A549 (cell line): ENCODE measurements at regions not wholly inside any gene's neighbourhood (a gene's known extent, or its start where the extent isn't known, plus 50 kb on each side); places are given as distances from the start of the nearest gene placed in this dataset.
A peak's percentile ranks its signal among the peaks of the same experiment; 100 is the strongest.

Experiments
- ATAC-seq, 2 experiments: fragments of 200-7000 bp in 1 of 2; fragments of >200 bp in 1 of 2; cut with Nextera tagmentation in 1 of 2; cut with Tn5 transposase in 1 of 2; 3 replicates each; pipeline versions ENCODE4 v1.8.0 to v1.9.1; 2018 to 2020; ENCODE audit warnings: mild to moderate bottlenecking in 1 of 2, moderate library complexity in 1 of 2
- CTCF ChIA-PET: fragments of 300-600 bp; sonication (Branson Sonifier 250); formaldehyde crosslinking; extraction: SDS; loops from one replicate; lab custom pipeline; 2021; ENCODE audit warnings: antibody characterized with exemption, inconsistent platforms; lab: Yijun Ruan, JAX
- POLR2A ChIA-PET: fragments of 350-600 bp; formaldehyde crosslinking; extraction: SDS; loops from one replicate; lab custom pipeline; 2021; ENCODE audit warnings: antibody characterized with exemption, inconsistent platforms; lab: Yijun Ruan, JAX
- DNase-seq, 2 experiments: peaks; one replicate each; pipeline versions ENCODE4 v3.0.0 to v3.0.0-alpha.2; 2011 to 2016; ENCODE audit warnings: low read depth in 1 of 2, low spot score in 1 of 2
- FAIRE-seq: peaks from 2 replicates; lab custom pipeline; 2011; peaks lifted over from hg19 to GRCh38; lab: Jason Lieb, UNC
- H3K27ac ChIP-seq, 2 experiments: fragments of >200 bp; sonication (Bioruptor Twin); formaldehyde crosslinking; 3 replicates each; pipeline ENCODE4 v1.5.1; 2016 to 2017
- H3K4me1 ChIP-seq: fragments of >200 bp; sonication (Bioruptor Twin); formaldehyde crosslinking; 3 replicates; pipeline ENCODE4 v1.6.1; 2016
- H3K4me2 ChIP-seq: fragments of >200 bp; sonication (Bioruptor Twin); formaldehyde crosslinking; 3 replicates; pipeline ENCODE4 v1.6.1; 2016
- H3K4me3 ChIP-seq: fragments of >200 bp; sonication (Bioruptor Twin); formaldehyde crosslinking; 3 replicates; pipeline ENCODE4 v1.5.1; 2016
- H3K9me3 ChIP-seq: fragments of >200 bp; sonication (Bioruptor Twin); formaldehyde crosslinking; 3 replicates; pipeline ENCODE4 v1.6.1; 2016
- CBX8 ChIP-seq: fragments of 200-600 bp; sonication (generic); IDR thresholded peaks from 2 replicates; pipeline ENCODE4 v1.6.1; 2016
- CEBPB ChIP-seq, 2 experiments: fragments of >200 bp in 1 of 2; sonication (Bioruptor Twin) in 1 of 2; formaldehyde crosslinking in 1 of 2; IDR thresholded peaks; 2 replicates each; pipeline ENCODE4 v1.6.1; 2012 to 2016
- CHD4 ChIP-seq: fragments of 200-600 bp; sonication (generic); IDR thresholded peaks from 2 replicates; pipeline ENCODE4 v1.6.1; 2016; ENCODE audit warnings: antibody characterized with exemption, mild to moderate bottlenecking, borderline replicate concordance
- EP300 ChIP-seq, 2 experiments: fragments of >200 bp; sonication (Bioruptor Twin); formaldehyde crosslinking; IDR thresholded peaks; 2 replicates in 1 of 2; 3 replicates in 1 of 2; pipeline ENCODE4 v1.6.1; 2016 to 2017
- ESRRA ChIP-seq: fragments of 150-350 bp; IDR thresholded peaks from 2 replicates; pipeline ENCODE4 v1.6.1; 2014; ENCODE audit warnings: mild to moderate bottlenecking, low read length, borderline replicate concordance
- FOSL2 ChIP-seq, 2 experiments: fragments of 450-650 bp in 1 of 2; fragments of >200 bp in 1 of 2; sonication (Bioruptor Twin) in 1 of 2; formaldehyde crosslinking; IDR thresholded peaks; 2 replicates each; pipeline versions ENCODE4 v1.5.0 to v1.6.1; 2016 to 2020; ENCODE audit warnings: mild to moderate bottlenecking in 1 of 2, moderate library complexity in 1 of 2
- FOXS1 ChIP-seq: fragments of 250-450 bp; sonication (Bioruptor Pico); IDR thresholded peaks from 2 replicates; pipeline ENCODE4 v1.5.0; 2020; ENCODE audit warnings: mild to moderate bottlenecking, moderate library complexity
- HDAC2 ChIP-seq: fragments of 200-600 bp; sonication (generic); IDR thresholded peaks from 2 replicates; pipeline ENCODE4 v1.6.1; 2016
- HOXA7 ChIP-seq: fragments of 250-450 bp; sonication (Bioruptor Pico); IDR thresholded peaks from 2 replicates; pipeline ENCODE4 v1.5.0; 2020; ENCODE audit warnings: mild to moderate bottlenecking, moderate library complexity
- JUNB ChIP-seq: fragments of >200 bp; sonication (Bioruptor Twin); formaldehyde crosslinking; IDR thresholded peaks from 2 replicates; pipeline ENCODE4 v1.6.1; 2016
- MAFK ChIP-seq: fragments of 450-650 bp; IDR thresholded peaks from 2 replicates; pipeline ENCODE4 v1.6.1; 2014; ENCODE audit not compliant: partially characterized antibody
- MYC ChIP-seq: IDR thresholded peaks from 2 replicates; pipeline ENCODE4 v1.6.1; 2012; ENCODE audit warnings: mild to moderate bottlenecking, inconsistent platforms, low read length, improper control_type of control experiment, borderline replicate concordance
- NFE2L2 ChIP-seq: fragments of 150-350 bp; conservative IDR thresholded peaks from 2 replicates; pipeline ENCODE4 v1.6.1; 2014; ENCODE audit warnings: low read length
- NPAS2 ChIP-seq: fragments of 250-450 bp; sonication (Bioruptor Pico); IDR thresholded peaks from 2 replicates; pipeline ENCODE4 v1.8.0; 2022; ENCODE audit warnings: mild to moderate bottlenecking, moderate library complexity, borderline replicate concordance
- NR3C1 ChIP-seq: fragments of >200 bp; sonication (Bioruptor Twin); formaldehyde crosslinking; IDR thresholded peaks from 3 replicates; pipeline ENCODE4 v1.6.1; 2017
- POLR2A ChIP-seq: IDR thresholded peaks from 2 replicates; pipeline ENCODE4 v1.6.1; 2012; ENCODE audit warnings: mild to moderate bottlenecking, low read length
- RCOR1 ChIP-seq: fragments of 150-350 bp; IDR thresholded peaks from 2 replicates; pipeline ENCODE4 v1.6.1; 2014; ENCODE audit warnings: antibody characterized with exemption, low read length, low read depth
- RFX5 ChIP-seq: fragments of 450-650 bp; IDR thresholded peaks from 2 replicates; pipeline ENCODE4 v1.7.1; 2014; ENCODE audit warnings: antibody characterized with exemption, mild to moderate bottlenecking, moderate library complexity
- SREBF2 ChIP-seq: fragments of 450-650 bp; IDR thresholded peaks from 2 replicates; pipeline ENCODE4 v1.6.1; 2014; ENCODE audit warnings: mild to moderate bottlenecking, moderate library complexity
- TP53 ChIP-seq: fragments of 250-450 bp; sonication (Bioruptor Pico); IDR thresholded peaks from 2 replicates; pipeline ENCODE4 v1.5.0; 2021; ENCODE audit warnings: mild to moderate bottlenecking, moderate library complexity
- USF2 ChIP-seq: fragments of 450-650 bp; IDR thresholded peaks from 2 replicates; pipeline ENCODE4 v1.6.1; 2014; ENCODE audit warnings: antibody characterized with exemption
- ZFP36 ChIP-seq: fragments of 450-650 bp; IDR thresholded peaks from 2 replicates; pipeline ENCODE4 v1.6.1; 2014; ENCODE audit warnings: borderline replicate concordance; ENCODE audit not compliant: partially characterized antibody
- ZSCAN20 ChIP-seq: fragments of 250-450 bp; sonication (Bioruptor Pico); IDR thresholded peaks from 2 replicates; pipeline ENCODE4 v1.8.0; 2022; ENCODE audit warnings: mild to moderate bottlenecking, moderate library complexity
- WGBS: methylation state at CpG from one replicate; pipeline ENCODE4 v1.1.6; 2017; ENCODE audit errors: missing lambda C conversion rate; 5-methylcytosine and 5-hydroxymethylcytosine counted together
- TF ChIP-seq, protein P1 (sequence below): IDR thresholded peaks from 2 replicates; pipeline ENCODE4 v1.6.1; 2012
- TF ChIP-seq, protein P2 (sequence below): fragments of >200 bp; sonication (Bioruptor Twin); formaldehyde crosslinking; IDR thresholded peaks from 3 replicates; pipeline ENCODE4 v1.6.1; 2016
- TF ChIP-seq, protein P3 (sequence below): fragments of >200 bp; sonication (Bioruptor Twin); formaldehyde crosslinking; IDR thresholded peaks from 2 replicates; pipeline ENCODE4 v1.6.1; 2016

- ATAC-seq (no peak), DNase-seq (no peak)
- WGBS, result 77% methylated on average over 3 of the region's 3 CpGs
- H3K27ac ChIP-seq, result no peak overlapping the region
- H3K4me3 ChIP-seq, result no peak overlapping the region
- no peak overlapping the region for H3K4me2 ChIP-seq
- TF ChIP-seq, protein P1, sequence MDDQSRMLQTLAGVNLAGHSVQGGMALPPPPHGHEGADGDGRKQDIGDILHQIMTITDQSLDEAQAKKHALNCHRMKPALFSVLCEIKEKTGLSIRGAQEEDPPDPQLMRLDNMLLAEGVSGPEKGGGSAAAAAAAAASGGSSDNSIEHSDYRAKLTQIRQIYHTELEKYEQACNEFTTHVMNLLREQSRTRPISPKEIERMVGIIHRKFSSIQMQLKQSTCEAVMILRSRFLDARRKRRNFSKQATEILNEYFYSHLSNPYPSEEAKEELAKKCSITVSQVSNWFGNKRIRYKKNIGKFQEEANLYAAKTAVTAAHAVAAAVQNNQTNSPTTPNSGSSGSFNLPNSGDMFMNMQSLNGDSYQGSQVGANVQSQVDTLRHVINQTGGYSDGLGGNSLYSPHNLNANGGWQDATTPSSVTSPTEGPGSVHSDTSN, result no peak
- TF ChIP-seq POLR2A (no peak), CEBPB (IDR thresholded peaks at IDR 0.05) (no peak), ZFP36 (no peak), SREBF2 (no peak), JUNB (no peak), CBX8 (no peak)
- TF ChIP-seq, all 56 proteins: peak for 0
- ChIA-PET CTCF (no interaction called here), POLR2A (no interaction called here)
- no peak for FAIRE-seq
- Histone ChIP-seq H3K9me3 (no peaks in the 10 kb centered on the region; the same call in 2 of the 3 replicates), H3K4me1 (no peaks in the 10 kb centered on the region)
These were observed 908.1 kb downstream of the DIPK2A start for GRCh38 chr3:144879701-144880100.

- Histone ChIP-seq H3K4me2 (no peak overlapping the region), H3K4me3 (no peak overlapping the region), H3K27ac (no peak overlapping the region), H3K9me3 (no peaks in the 10 kb centered on the region), H3K4me1 (no peaks in the 10 kb centered on the region)
- ChIA-PET POLR2A (no interaction called here), CTCF (no interaction called here)
- no peak for ATAC-seq
- FAIRE-seq, result no peak
- DNase-seq, result no peak
- WGBS, result 53% methylated on average over 5 of the region's 5 CpGs
- TF ChIP-seq ESRRA (no peak), NPAS2 (CRISPR knock-in tag) (no peak), HDAC2 (no peak), MAFK (peak; percentile 61), USF2 (no peak), TP53 (no peak)
These were observed 922.4 kb downstream of the DIPK2A start for GRCh38 chr3:144893980-144894379.

GRCh38 chr3:144894576-144894975, 923.0 kb downstream of the DIPK2A start:
- no peak overlapping the region for H3K4me3 ChIP-seq
- ATAC-seq, result no peak
- 76% methylated on average over 2 of the region's 2 CpGs for WGBS
- H3K4me2 ChIP-seq, result no peak overlapping the region
- ChIA-PET CTCF (no interaction called here), POLR2A (no interaction called here)
- no peak overlapping the region for H3K27ac ChIP-seq
- H3K9me3 ChIP-seq, result no peaks in the 10 kb centered on the region
- H3K4me1 ChIP-seq, result no peaks in the 10 kb centered on the region
- no peak for TF ChIP-seq MAFK
- no peak for TF ChIP-seq RCOR1
- TF ChIP-seq, protein P2, sequence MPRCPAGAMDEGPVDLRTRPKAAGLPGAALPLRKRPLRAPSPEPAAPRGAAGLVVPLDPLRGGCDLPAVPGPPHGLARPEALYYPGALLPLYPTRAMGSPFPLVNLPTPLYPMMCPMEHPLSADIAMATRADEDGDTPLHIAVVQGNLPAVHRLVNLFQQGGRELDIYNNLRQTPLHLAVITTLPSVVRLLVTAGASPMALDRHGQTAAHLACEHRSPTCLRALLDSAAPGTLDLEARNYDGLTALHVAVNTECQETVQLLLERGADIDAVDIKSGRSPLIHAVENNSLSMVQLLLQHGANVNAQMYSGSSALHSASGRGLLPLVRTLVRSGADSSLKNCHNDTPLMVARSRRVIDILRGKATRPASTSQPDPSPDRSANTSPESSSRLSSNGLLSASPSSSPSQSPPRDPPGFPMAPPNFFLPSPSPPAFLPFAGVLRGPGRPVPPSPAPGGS, result no peak
- no peak for TF ChIP-seq POLR2A
- TF ChIP-seq NR3C1, result no peak
- TF ChIP-seq ZSCAN20 (CRISPR knock-in tag), result no peak
- TF ChIP-seq FOSL2 (IDR thresholded peaks at IDR 0.05), result no peak
- no peak for TF ChIP-seq FOSL2 (CRISPR knock-in tag; IDR thresholded peaks at IDR 0.05)
- TF ChIP-seq JUNB, result no peak
- TF ChIP-seq HOXA7 (CRISPR knock-in tag), result no peak
- TF ChIP-seq USF2, result no peak
- no peak for TF ChIP-seq HDAC2
- TF ChIP-seq FOXS1 (CRISPR knock-in tag), result no peak
- TF ChIP-seq RFX5, result no peak
- TF ChIP-seq NFE2L2, result no peak
- no peak for TF ChIP-seq CBX8
- TF ChIP-seq MYC, result no peak
- TF ChIP-seq CHD4, result no peak
- TF ChIP-seq EP300 (IDR thresholded peaks at IDR 0.05), result no peak
- TF ChIP-seq, protein P3, sequence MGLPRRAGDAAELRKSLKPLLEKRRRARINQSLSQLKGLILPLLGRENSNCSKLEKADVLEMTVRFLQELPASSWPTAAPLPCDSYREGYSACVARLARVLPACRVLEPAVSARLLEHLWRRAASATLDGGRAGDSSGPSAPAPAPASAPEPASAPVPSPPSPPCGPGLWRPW, result no peak
- FAIRE-seq, result no peak
- DNase-seq, result no peak
